Endodermal cell (in vitro differentiated cells): ENCODE measurements at regions not wholly inside any gene's neighbourhood (a gene's known extent, or its start where the extent isn't known, plus 50 kb on each side); places are given as distances from the start of the nearest gene placed in this dataset.

Experiments
- DNase-seq: peaks from one replicate; pipeline ENCODE4 v3.0.0-alpha.2; 2017
- H3K27ac ChIP-seq: 2 replicates; pipeline ENCODE4 v1.5.1; 2013; ENCODE audit warnings: mild to moderate bottlenecking, low read depth, low read length, moderate library complexity
- H3K27me3 ChIP-seq: 2 replicates; pipeline ENCODE4 v1.6.1; 2013; ENCODE audit warnings: mild to moderate bottlenecking, low read length, moderate library complexity; ENCODE audit not compliant: insufficient read depth, control insufficient read depth, poor library complexity, severe bottlenecking
- H3K36me3 ChIP-seq: 2 replicates; pipeline ENCODE4 v1.7.0; 2013; ENCODE audit warnings: mild to moderate bottlenecking, low read length, moderate library complexity; ENCODE audit not compliant: control insufficient read depth, insufficient read depth
- H3K4me1 ChIP-seq: one replicate; pipeline ENCODE4 v1.7.0; 2013; ENCODE audit warnings: low read length; ENCODE audit not compliant: control insufficient read depth, insufficient read depth
- H3K4me3 ChIP-seq: 2 replicates; pipeline ENCODE4 v1.5.1; 2013; ENCODE audit warnings: mild to moderate bottlenecking, low read length, moderate library complexity
- H3K9ac ChIP-seq: 2 replicates; pipeline ENCODE4 v1.6.1; 2013; ENCODE audit warnings: mild to moderate bottlenecking, low read length, moderate library complexity; ENCODE audit not compliant: poor library complexity, severe bottlenecking; ENCODE audit errors: extremely low read depth
- H3K9me3 ChIP-seq: 2 replicates; pipeline ENCODE4 v1.6.1; 2013; ENCODE audit warnings: mild to moderate bottlenecking, low read length, moderate library complexity; ENCODE audit not compliant: control insufficient read depth
- H3K27ac Mint-ChIP-seq: 2 replicates; pipeline ENCODE4 v1.8.0; 2020; ENCODE audit warnings: mixed read lengths
- H3K27me3 Mint-ChIP-seq: 2 replicates; pipeline ENCODE4 v1.8.0; 2021; ENCODE audit warnings: mild to moderate bottlenecking, mixed read lengths; ENCODE audit not compliant: insufficient read depth
- H3K36me3 Mint-ChIP-seq: 2 replicates; pipeline ENCODE4 v1.8.0; 2020; ENCODE audit warnings: low read depth, mixed read lengths
- H3K4me1 Mint-ChIP-seq: 2 replicates; pipeline ENCODE4 v1.8.0; 2020; ENCODE audit warnings: mixed read lengths
- H3K4me3 Mint-ChIP-seq: 2 replicates; pipeline ENCODE4 v1.8.0; 2020; ENCODE audit warnings: mild to moderate bottlenecking, moderate library complexity, mixed read lengths
- H3K9me3 Mint-ChIP-seq: 2 replicates; pipeline ENCODE4 v1.8.0; 2020; ENCODE audit warnings: mild to moderate bottlenecking, mixed read lengths
- WGBS, 2 experiments: methylation state at CpG; one replicate each; pipeline versions ENCODE4 v1.1.5 to v1.1.7; 2013; ENCODE audit warnings: missing lambda C conversion rate in 2 of 2, mixed read lengths in 1 of 2; ENCODE audit not compliant: insufficient coverage in 1 of 2, insufficient read length in 1 of 2; 5-methylcytosine and 5-hydroxymethylcytosine counted together
- TF ChIP-seq, protein P1 (sequence below): fragments of 200-600 bp; sonication (generic); conservative IDR thresholded peaks from 2 replicates; pipeline ENCODE4 v1.5.0; 2021; ENCODE audit warnings: antibody characterized with exemption, mild to moderate bottlenecking

DNA sequence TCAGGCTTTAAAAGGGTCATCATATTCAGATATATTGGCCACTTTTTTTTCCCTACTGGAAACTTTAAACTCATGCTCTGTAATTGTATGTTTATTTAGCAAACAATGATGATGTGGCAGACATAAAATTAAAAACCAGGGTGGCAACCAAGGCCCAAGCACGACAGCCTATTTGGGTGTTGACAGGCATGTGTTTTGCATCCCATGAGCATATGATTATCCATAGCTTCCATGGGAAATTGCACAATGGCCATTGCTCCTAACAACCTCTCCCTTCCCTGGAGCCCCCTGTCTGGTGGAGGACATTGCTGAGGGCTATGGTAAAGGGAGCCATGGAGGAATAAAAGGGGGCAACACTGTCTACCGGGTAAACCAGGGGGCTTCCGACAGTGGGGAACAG, 134.7 kb downstream of the GAS1 start:
- no peaks in the 10 kb centered on the region for H3K4me1 Mint-ChIP-seq
- H3K27me3 Mint-ChIP-seq = no peaks in the 10 kb centered on the region
- no peaks in the 10 kb centered on the region for H3K36me3 ChIP-seq
- H3K27ac ChIP-seq = no peak overlapping the region
- no peaks in the 10 kb centered on the region for H3K9me3 ChIP-seq
- H3K27ac Mint-ChIP-seq = no peak overlapping the region
- no peaks in the 10 kb centered on the region for H3K4me1 ChIP-seq
- TF ChIP-seq, protein P1, sequence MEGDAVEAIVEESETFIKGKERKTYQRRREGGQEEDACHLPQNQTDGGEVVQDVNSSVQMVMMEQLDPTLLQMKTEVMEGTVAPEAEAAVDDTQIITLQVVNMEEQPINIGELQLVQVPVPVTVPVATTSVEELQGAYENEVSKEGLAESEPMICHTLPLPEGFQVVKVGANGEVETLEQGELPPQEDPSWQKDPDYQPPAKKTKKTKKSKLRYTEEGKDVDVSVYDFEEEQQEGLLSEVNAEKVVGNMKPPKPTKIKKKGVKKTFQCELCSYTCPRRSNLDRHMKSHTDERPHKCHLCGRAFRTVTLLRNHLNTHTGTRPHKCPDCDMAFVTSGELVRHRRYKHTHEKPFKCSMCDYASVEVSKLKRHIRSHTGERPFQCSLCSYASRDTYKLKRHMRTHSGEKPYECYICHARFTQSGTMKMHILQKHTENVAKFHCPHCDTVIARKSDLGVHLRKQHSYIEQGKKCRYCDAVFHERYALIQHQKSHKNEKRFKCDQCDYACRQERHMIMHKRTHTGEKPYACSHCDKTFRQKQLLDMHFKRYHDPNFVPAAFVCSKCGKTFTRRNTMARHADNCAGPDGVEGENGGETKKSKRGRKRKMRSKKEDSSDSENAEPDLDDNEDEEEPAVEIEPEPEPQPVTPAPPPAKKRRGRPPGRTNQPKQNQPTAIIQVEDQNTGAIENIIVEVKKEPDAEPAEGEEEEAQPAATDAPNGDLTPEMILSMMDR = no peak
- H3K9me3 Mint-ChIP-seq = no peaks in the 10 kb centered on the region
- H3K36me3 Mint-ChIP-seq = no peaks in the 10 kb centered on the region
- no peaks in the 10 kb centered on the region for H3K27me3 ChIP-seq
- no peak overlapping the region for H3K4me3 ChIP-seq
- no peak overlapping the region for H3K9ac ChIP-seq
- no peak for DNase-seq
- H3K4me3 Mint-ChIP-seq = no peak overlapping the region
- 97 to 100% methylated on average over 2 to 3 of the region's 3 CpGs for WGBS, 2 experiments

DNA sequence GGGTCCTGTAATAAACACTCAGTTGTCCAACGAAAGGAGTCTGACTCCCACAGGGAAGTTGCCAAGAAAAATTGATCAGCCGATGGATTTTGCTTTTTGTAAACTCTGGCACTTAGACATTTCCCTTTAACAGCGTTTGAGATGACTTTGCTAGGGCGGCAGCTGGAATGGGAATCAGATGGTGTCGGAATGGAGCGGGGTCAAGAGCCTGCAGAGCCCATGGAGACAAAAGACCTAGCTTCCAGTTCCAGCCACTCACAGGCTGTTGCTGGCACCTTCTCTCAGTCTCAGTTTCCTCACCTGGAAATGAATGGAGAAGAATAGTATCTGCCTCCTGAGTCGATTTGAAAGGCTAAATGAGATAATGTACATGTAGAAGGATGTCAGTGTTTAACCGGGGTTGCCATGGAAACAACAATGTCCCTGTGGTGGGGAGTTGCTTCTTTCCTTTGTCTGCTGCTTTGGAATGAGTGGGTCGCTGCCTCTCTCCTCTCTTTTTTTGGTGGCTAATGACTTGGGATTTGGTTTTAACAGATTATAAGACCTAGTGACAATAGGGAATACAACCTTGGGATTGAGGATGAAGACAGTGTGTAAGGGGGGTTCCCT, 137.4 kb downstream of the GAS1 start:
- no peaks in the 10 kb centered on the region for H3K9me3 Mint-ChIP-seq
- TF ChIP-seq, protein P1 = no peak
- H3K27me3 ChIP-seq = no peaks in the 10 kb centered on the region
- no peaks in the 10 kb centered on the region for H3K27me3 Mint-ChIP-seq
- no peak overlapping the region for H3K4me3 Mint-ChIP-seq
- H3K4me3 ChIP-seq = no peak overlapping the region
- no peak overlapping the region for H3K27ac Mint-ChIP-seq
- no peaks in the 10 kb centered on the region for H3K4me1 Mint-ChIP-seq
- no peaks in the 10 kb centered on the region for H3K9me3 ChIP-seq
- H3K27ac ChIP-seq = no peak overlapping the region
- no peaks in the 10 kb centered on the region for H3K36me3 ChIP-seq
- H3K9ac ChIP-seq = no peak overlapping the region
- no peaks in the 10 kb centered on the region for H3K4me1 ChIP-seq
- WGBS, 2 experiments = 90 to 94% methylated on average over 6 to 9 of the region's 9 CpGs
- H3K36me3 Mint-ChIP-seq = no peaks in the 10 kb centered on the region
- no peak for DNase-seq

DNA sequence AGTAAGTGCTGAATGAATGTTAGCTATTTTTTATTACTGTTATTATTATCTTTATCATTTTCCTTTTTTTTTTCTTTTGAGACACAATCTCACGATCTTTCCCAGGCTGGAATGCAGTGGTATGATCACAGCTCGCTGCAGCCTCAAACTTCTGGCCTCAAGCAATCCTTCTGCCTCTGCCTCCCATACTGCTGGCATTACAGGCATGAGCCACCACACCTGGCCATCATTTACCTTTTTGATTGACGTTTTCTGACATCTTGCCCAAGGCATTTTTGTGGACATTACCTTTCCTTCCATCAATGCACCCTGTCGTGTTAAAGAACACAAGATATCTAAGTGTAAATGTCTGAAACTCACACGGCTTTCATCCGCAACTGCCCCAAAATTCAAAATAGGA, 138.2 kb downstream of the GAS1 start:
- TF ChIP-seq, protein P1 = no peak
- Histone ChIP-seq H3K9me3 (no peaks in the 10 kb centered on the region), H3K36me3 (no peaks in the 10 kb centered on the region), H3K4me3 (no peak overlapping the region), H3K4me1 (no peaks in the 10 kb centered on the region), H3K9ac (no peak overlapping the region), H3K27ac (no peak overlapping the region), H3K27me3 (no peaks in the 10 kb centered on the region)
- DNase-seq = no peak
- Mint-ChIP-seq H3K27me3 (no peaks in the 10 kb centered on the region), H3K27ac (no peak overlapping the region), H3K9me3 (no peaks in the 10 kb centered on the region), H3K4me3 (no peak overlapping the region), H3K36me3 (no peaks in the 10 kb centered on the region), H3K4me1 (no peaks in the 10 kb centered on the region)
- 86 to 91% methylated on average over 5 to 6 of the region's 6 CpGs for WGBS, 2 experiments
